Suprapubic skin (tissue), 4 donors: ENCODE measurements at regions not wholly inside any gene's neighbourhood (a gene's known extent, or its start where the extent isn't known, plus 50 kb on each side); places are given as distances from the start of the nearest gene placed in this dataset.

Experiments used
- DNase-seq, 2 donors: peaks; one replicate each; pipeline ENCODE4 v3.0.0-alpha.2; 2019; ENCODE audit warnings: low spot score in 2 of 2
- H3K27ac ChIP-seq: fragments of 200-600 bp; sonication (generic); one replicate; pipeline ENCODE4 v1.5.1; 2019
- H3K27me3 ChIP-seq: fragments of 200-600 bp; sonication (generic); one replicate; pipeline ENCODE4 v1.5.1; 2019
- H3K36me3 ChIP-seq: fragments of 200-600 bp; sonication (generic); one replicate; pipeline ENCODE4 v1.5.1; 2019
- H3K4me1 ChIP-seq: fragments of 200-600 bp; sonication (generic); one replicate; pipeline ENCODE4 v1.5.1; 2019
- H3K4me3 ChIP-seq: fragments of 200-600 bp; sonication (generic); one replicate; pipeline ENCODE4 v1.5.1; 2019; ENCODE audit warnings: mild to moderate bottlenecking
- H3K9me3 ChIP-seq: fragments of 200-600 bp; sonication (generic); one replicate; pipeline ENCODE4 v1.5.1; 2019
- CTCF ChIP-seq, 2 donors: fragments of 200-600 bp in 1 of 2; fragments of 450-650 bp in 1 of 2; sonication (generic) in 1 of 2; IDR thresholded peaks; one replicate each; pipeline ENCODE4 v1.5.1; 2016 to 2019; ENCODE audit warnings: antibody characterized with exemption in 2 of 2, mild to moderate bottlenecking in 1 of 2, moderate library complexity in 1 of 2
- EP300 ChIP-seq: sonication (generic); formaldehyde crosslinking; IDR thresholded peaks from one replicate; pipeline ENCODE4 v1.6.1; 2017; ENCODE audit warnings: antibody characterized with exemption
- POLR2A ChIP-seq, 2 donors: fragments of 450-650 bp; IDR thresholded peaks; one replicate each; pipeline ENCODE4 v1.6.1; 2017; ENCODE audit warnings: antibody characterized with exemption in 2 of 2, mild to moderate bottlenecking in 2 of 2, moderate library complexity in 2 of 2
- POLR2AphosphoS5 ChIP-seq, 3 donors: sonication (generic); formaldehyde crosslinking; IDR thresholded peaks; one replicate each; pipeline ENCODE4 v1.6.1; 2017; ENCODE audit warnings: antibody characterized with exemption in 3 of 3
- WGBS: methylation state at CpG from one replicate; pipeline ENCODE4 v1.1.5; 2018; 5-methylcytosine and 5-hydroxymethylcytosine counted together

GRCh38 chr2:8238521-8239230, 443.2 kb upstream of the ID2 start:
- Histone ChIP-seq H3K4me3 (no peak overlapping the region), H3K4me1 (no peaks in the 10 kb centered on the region), H3K36me3 (no peaks in the 10 kb centered on the region), H3K9me3 (no peaks in the 10 kb centered on the region), H3K27ac (no peak overlapping the region), H3K27me3 (no peaks in the 10 kb centered on the region)
- TF ChIP-seq POLR2AphosphoS5 (IDR thresholded peaks at IDR 0.05) (no peak), EP300 (no peak), CTCF (IDR thresholded peaks at IDR 0.05) (no peak), POLR2A (IDR thresholded peaks at IDR 0.05) (no peak)
- DNase-seq = no peak
- 63% methylated on average over 8 of the region's 8 CpGs for WGBS

- no peaks in the 10 kb centered on the region for H3K36me3 ChIP-seq
- H3K4me1 ChIP-seq = peaks cover under 1% of the 10 kb centered on the region
- H3K27ac ChIP-seq = no peak overlapping the region
- H3K4me3 ChIP-seq = no peak overlapping the region
- H3K27me3 ChIP-seq = no peaks in the 10 kb centered on the region
- H3K9me3 ChIP-seq = no peaks in the 10 kb centered on the region
- WGBS = 55% methylated on average over 5 of the region's 5 CpGs
- no peak for DNase-seq
- no peak for TF ChIP-seq EP300
- no peak for TF ChIP-seq POLR2A (IDR thresholded peaks at IDR 0.05)
- TF ChIP-seq CTCF (IDR thresholded peaks at IDR 0.05) = no peak
- no peak for TF ChIP-seq POLR2AphosphoS5 (IDR thresholded peaks at IDR 0.05)
These were observed 442.2 kb upstream of the ID2 start for GRCh38 chr2:8239531-8240088.

GRCh38 chr2:8241317-8241716, 440.5 kb upstream of the ID2 start:
- Histone ChIP-seq H3K27me3 (no peaks in the 10 kb centered on the region), H3K27ac (no peak overlapping the region), H3K9me3 (no peaks in the 10 kb centered on the region), H3K4me1 (peaks cover 4% of the 10 kb centered on the region), H3K4me3 (no peak overlapping the region), H3K36me3 (no peaks in the 10 kb centered on the region)
- no peak for DNase-seq
- TF ChIP-seq POLR2AphosphoS5 (IDR thresholded peaks at IDR 0.05) = no peak
- no peak for TF ChIP-seq EP300
- no peak for TF ChIP-seq POLR2A (IDR thresholded peaks at IDR 0.05)
- no peak for TF ChIP-seq CTCF (IDR thresholded peaks at IDR 0.05)
- 67% methylated on average over 3 of the region's 3 CpGs for WGBS

GRCh38 chr2:8242739-8243138, 439.1 kb upstream of the ID2 start:
- no peak for DNase-seq
- H3K9me3 ChIP-seq = no peaks in the 10 kb centered on the region
- TF ChIP-seq EP300 = no peak
- no peak for TF ChIP-seq POLR2AphosphoS5 (IDR thresholded peaks at IDR 0.05)
- TF ChIP-seq POLR2A (IDR thresholded peaks at IDR 0.05) = no peak
- H3K27me3 ChIP-seq = no peaks in the 10 kb centered on the region
- no peak overlapping the region for H3K4me3 ChIP-seq
- peaks cover 4% of the 10 kb centered on the region for H3K4me1 ChIP-seq
- H3K27ac ChIP-seq = no peak overlapping the region
- 66% methylated on average over 2 of the region's 2 CpGs for WGBS
- no peaks in the 10 kb centered on the region for H3K36me3 ChIP-seq

- H3K4me1 ChIP-seq = peaks cover 9% of the 10 kb centered on the region
- H3K9me3 ChIP-seq = no peaks in the 10 kb centered on the region
- no peak for DNase-seq
- H3K4me3 ChIP-seq = no peak overlapping the region
- no peaks in the 10 kb centered on the region for H3K36me3 ChIP-seq
- WGBS = 93% methylated on average over 5 of the region's 5 CpGs
- H3K27ac ChIP-seq = no peak overlapping the region
- no peak for TF ChIP-seq POLR2AphosphoS5 (IDR thresholded peaks at IDR 0.05)
- TF ChIP-seq POLR2A (IDR thresholded peaks at IDR 0.05) = no peak
- no peak for TF ChIP-seq EP300
- TF ChIP-seq CTCF (IDR thresholded peaks at IDR 0.05) = no peak
- no peaks in the 10 kb centered on the region for H3K27me3 ChIP-seq
These were observed 438.0 kb upstream of the ID2 start for GRCh38 chr2:8243748-8244400.
